ENCODE measurements at regions not wholly inside any gene's neighbourhood (a gene's known extent, or its start where the extent isn't known, plus 50 kb on each side); places are given as distances from the start of the nearest gene placed in this dataset.

- TF ChIP-seq CTCF (IDR thresholded peaks at IDR 0.05) (no peak), REST (IDR thresholded peaks at IDR 0.05; ENCODE audit: insufficient read depth in 1 of 2, low read depth in 2 of 2, low read length in 1 of 2) (no peak), TCF7L2 (IDR thresholded peaks at IDR 0.05; ENCODE audit: low read depth, low read length) (no peak), POLR2AphosphoS5 (IDR thresholded peaks at IDR 0.05; ENCODE audit: low read depth, low read length) (no peak)
These were observed 262.1 kb upstream of the MAF start for GRCh38 chr16:79862601-79863000.
